Spleen (tissue), 11 donors: ENCODE measurements at regions not wholly inside any gene's neighbourhood (a gene's known extent, or its start where the extent isn't known, plus 50 kb on each side); places are given as distances from the start of the nearest gene placed in this dataset.

Experiments
- DNase-seq: peaks from one replicate; pipeline ENCODE4 v3.0.0-alpha.2; 2020
- H3K27ac ChIP-seq, 8 donors: fragments of 200-600 bp; sonication (generic) in 7 of 8; 1 replicate in 4 of 8; 2 replicates in 4 of 8; pipeline versions ENCODE4 v1.5.0 to v1.8.0; 2016 to 2021; ENCODE audit warnings: inconsistent platforms in 4 of 8, mild to moderate bottlenecking in 4 of 8, moderate library complexity in 1 of 8
- H3K27me3 ChIP-seq, 7 donors: fragments of 200-600 bp; sonication (generic) in 6 of 7; replicated peaks in 1 of 7; 1 replicate in 4 of 7; 2 replicates in 3 of 7; pipeline versions ENCODE4 v1.5.0 to v1.8.0; 2016 to 2021; ENCODE audit warnings: inconsistent platforms in 3 of 7, mild to moderate bottlenecking in 1 of 7
- H3K36me3 ChIP-seq, 6 donors: fragments of 200-600 bp; sonication (generic) in 5 of 6; 1 replicate in 4 of 6; 2 replicates in 2 of 6; pipeline versions ENCODE4 v1.5.0 to v1.8.0; 2016 to 2021; ENCODE audit warnings: inconsistent platforms in 2 of 6
- H3K4me1 ChIP-seq, 6 donors: fragments of 200-600 bp; sonication (generic) in 5 of 6; 1 replicate in 3 of 6; 2 replicates in 3 of 6; pipeline versions ENCODE4 v1.5.0 to v1.8.0; 2016 to 2021; ENCODE audit warnings: inconsistent platforms in 3 of 6
- H3K4me3 ChIP-seq, 8 donors: fragments of 200-600 bp; sonication (generic) in 7 of 8; 1 replicate in 4 of 8; 2 replicates in 4 of 8; pipeline versions ENCODE4 v1.5.0 to v1.8.0; 2016 to 2021; ENCODE audit warnings: inconsistent platforms in 4 of 8, mild to moderate bottlenecking in 4 of 8, moderate library complexity in 2 of 8
- H3K9me3 ChIP-seq, 8 donors: fragments of 200-600 bp; sonication (generic) in 7 of 8; 1 replicate in 4 of 8; 2 replicates in 4 of 8; pipeline versions ENCODE4 v1.5.0 to v1.8.0; 2016 to 2021; ENCODE audit warnings: inconsistent platforms in 4 of 8
- CTCF ChIP-seq, 11 experiments: fragments of 200-600 bp in 7 of 11; fragments of 450-650 bp in 4 of 11; sonication (generic) in 4 of 11; IDR thresholded peaks in 8 of 11; conservative IDR thresholded peaks in 3 of 11; 1 replicate in 7 of 11; 2 replicates in 4 of 11; pipeline versions ENCODE4 v1.4.0 to v1.8.0; 2016 to 2021; ENCODE audit warnings: antibody characterized with exemption in 11 of 11, inconsistent platforms in 4 of 11, mild to moderate bottlenecking in 1 of 11
- POLR2A ChIP-seq, 3 donors: fragments of 450-650 bp; IDR thresholded peaks; one replicate each; pipeline ENCODE4 v1.5.1; 2017; ENCODE audit warnings: antibody characterized with exemption in 3 of 3, mild to moderate bottlenecking in 1 of 3
- POLR2AphosphoS5 ChIP-seq, 3 donors: sonication (generic); formaldehyde crosslinking; IDR thresholded peaks; one replicate each; pipeline ENCODE4 v1.5.1; 2017; ENCODE audit warnings: antibody characterized with exemption in 3 of 3
- WGBS, 5 donors: extraction: QIAGEN DNeasy Blood & Tissue Kit in 3 of 5; methylation state at CpG; one replicate each; pipeline versions ENCODE4 v1.1.5 to v1.1.7; 2013 to 2018; 5-methylcytosine and 5-hydroxymethylcytosine counted together
- intact Hi-C: fragments of 100-400 bp; cut with DNase I; formaldehyde crosslinking; loops from one replicate; pipeline ENCODE4 v1.15.0; 2023; ENCODE audit warnings: low total_unique reads
- donor health status: healthy with polysubstance abuse.
- donor health status: DM: no; HTN: no; CAD: no; lungs with moderate emphysema.
- donor health status: DM: no; HTN: no; CAD: no.
- donor health status: Bipolar disorder and iron deficiency.
- donor health status: healthy.
- donor health status: DM: no; HTN: no; CAD: no.
- donor health status: DM: yes; HTN: yes; CAD: no.

- intact Hi-C loops = no loop called here
- no peaks in the 10 kb centered on the region for H3K27me3 ChIP-seq
- H3K4me1 ChIP-seq = no peaks in the 10 kb centered on the region
- DNase-seq = no peak
- no peak overlapping the region for H3K4me3 ChIP-seq
- H3K36me3 ChIP-seq = no peaks in the 10 kb centered on the region
- H3K27ac ChIP-seq = no peak overlapping the region
- no peaks in the 10 kb centered on the region for H3K9me3 ChIP-seq
- 84 to 97% (median 92%) methylated on average over 5 of the region's 5 CpGs for WGBS, 5 donors
- no peak for TF ChIP-seq POLR2A (IDR thresholded peaks at IDR 0.05)
- no peak for TF ChIP-seq CTCF (IDR thresholded peaks at IDR 0.05 in 8 of 11, conservative IDR thresholded peaks at IDR 0.05 in 3 of 11)
- no peak for TF ChIP-seq POLR2AphosphoS5 (IDR thresholded peaks at IDR 0.05)
Observed at GRCh38 chr3:161156936-161157335, 51.8 kb upstream of the B3GALNT1 start.

- peaks cover 0 to 19% (median 7%) of the 10 kb centered on the region in 8 donors for H3K9me3 ChIP-seq
- H3K27ac ChIP-seq = no peak overlapping the region
- no peak overlapping the region for H3K4me3 ChIP-seq
- WGBS, 5 donors = 95 to 98% (median 96%) methylated on average over 20 of the region's 20 CpGs
- H3K27me3 ChIP-seq = no peaks in the 10 kb centered on the region
- TF ChIP-seq POLR2A (IDR thresholded peaks at IDR 0.05) = no peak
- no peak for TF ChIP-seq POLR2AphosphoS5 (IDR thresholded peaks at IDR 0.05)
- TF ChIP-seq CTCF (IDR thresholded peaks at IDR 0.05 in 8 of 11, conservative IDR thresholded peaks at IDR 0.05 in 3 of 11) = no peak
- no peaks in the 10 kb centered on the region for H3K36me3 ChIP-seq
- intact Hi-C loops = no loop called here
- DNase-seq = no peak
- H3K4me1 ChIP-seq = no peaks in the 10 kb centered on the region
Observed at GRCh38 chr3:161161603-161162002, 56.5 kb upstream of the B3GALNT1 start.

GRCh38 chr3:161163297-161163696 is 57.8 kb upstream of the NMD3 start:
- no peak for TF ChIP-seq CTCF (IDR thresholded peaks at IDR 0.05 in 8 of 11, conservative IDR thresholded peaks at IDR 0.05 in 3 of 11)
- no peak for TF ChIP-seq POLR2A (IDR thresholded peaks at IDR 0.05)
- WGBS, 5 donors = 3 to 14% (median 8%) methylated on average over 1 of the region's 1 CpG
- no peak for DNase-seq
- Histone ChIP-seq H3K36me3 (no peaks in the 10 kb centered on the region), H3K4me1 (no peaks in the 10 kb centered on the region), H3K9me3 (peaks cover 0 to 19% (median 7%) of the 10 kb centered on the region in 8 donors), H3K27me3 (no peaks in the 10 kb centered on the region), H3K27ac (no peak overlapping the region), H3K4me3 (no peak overlapping the region)
- intact Hi-C loops = no loop called here

GRCh38 chr3:161166051-161166450 is 55.1 kb upstream of the NMD3 start:
- Histone ChIP-seq H3K27me3 (no peaks in the 10 kb centered on the region), H3K4me1 (peaks cover 0 to under 1% (median 0%) of the 10 kb centered on the region in 6 donors), H3K36me3 (no peaks in the 10 kb centered on the region), H3K27ac (no peak overlapping the region), H3K4me3 (no peak overlapping the region), H3K9me3 (peaks cover 0 to 19% (median 7%) of the 10 kb centered on the region in 8 donors)
- no peak for DNase-seq
- WGBS, 5 donors = 95 to 99% (median 95%) methylated on average over 4 of the region's 4 CpGs
- intact Hi-C loops = no loop called here
- TF ChIP-seq POLR2AphosphoS5 (IDR thresholded peaks at IDR 0.05) (no peak), CTCF (IDR thresholded peaks at IDR 0.05 in 8 of 11, conservative IDR thresholded peaks at IDR 0.05 in 3 of 11) (no peak), POLR2A (IDR thresholded peaks at IDR 0.05) (no peak)
